ENCODE measurements at regions not wholly inside any gene's neighbourhood (a gene's known extent, or its start where the extent isn't known, plus 50 kb on each side); places are given as distances from the start of the nearest gene placed in this dataset.

DNA sequence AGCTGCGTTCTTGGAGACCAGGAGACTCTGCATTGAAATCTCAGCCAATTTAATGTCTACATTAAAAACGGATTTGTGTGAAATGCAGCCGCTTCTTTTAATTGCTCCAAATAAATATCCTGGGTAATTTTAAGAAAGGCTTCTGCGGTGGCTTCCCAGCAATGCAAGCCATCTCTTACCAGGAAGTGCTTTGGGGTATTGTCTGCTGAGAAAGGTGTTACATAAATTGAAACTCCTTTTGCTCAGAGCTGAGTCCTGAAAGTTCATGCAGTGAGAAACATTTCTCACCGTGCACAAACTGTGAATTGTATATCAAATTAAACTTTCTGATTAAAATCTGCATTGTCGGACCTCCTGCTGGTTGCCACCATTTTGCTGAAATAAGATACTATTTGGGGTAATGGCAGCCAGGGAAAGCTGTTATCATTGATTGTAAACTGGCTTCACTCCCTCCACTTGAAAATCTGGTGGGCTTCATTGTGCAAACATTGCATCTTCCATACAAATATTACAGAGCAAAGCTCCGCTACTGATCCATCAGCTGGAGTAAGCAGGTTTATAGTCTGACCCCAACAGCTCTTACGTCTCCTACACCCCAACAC, 59.5 kb downstream of the ZIC5 start:
- no peak for DNase-seq

DNA sequence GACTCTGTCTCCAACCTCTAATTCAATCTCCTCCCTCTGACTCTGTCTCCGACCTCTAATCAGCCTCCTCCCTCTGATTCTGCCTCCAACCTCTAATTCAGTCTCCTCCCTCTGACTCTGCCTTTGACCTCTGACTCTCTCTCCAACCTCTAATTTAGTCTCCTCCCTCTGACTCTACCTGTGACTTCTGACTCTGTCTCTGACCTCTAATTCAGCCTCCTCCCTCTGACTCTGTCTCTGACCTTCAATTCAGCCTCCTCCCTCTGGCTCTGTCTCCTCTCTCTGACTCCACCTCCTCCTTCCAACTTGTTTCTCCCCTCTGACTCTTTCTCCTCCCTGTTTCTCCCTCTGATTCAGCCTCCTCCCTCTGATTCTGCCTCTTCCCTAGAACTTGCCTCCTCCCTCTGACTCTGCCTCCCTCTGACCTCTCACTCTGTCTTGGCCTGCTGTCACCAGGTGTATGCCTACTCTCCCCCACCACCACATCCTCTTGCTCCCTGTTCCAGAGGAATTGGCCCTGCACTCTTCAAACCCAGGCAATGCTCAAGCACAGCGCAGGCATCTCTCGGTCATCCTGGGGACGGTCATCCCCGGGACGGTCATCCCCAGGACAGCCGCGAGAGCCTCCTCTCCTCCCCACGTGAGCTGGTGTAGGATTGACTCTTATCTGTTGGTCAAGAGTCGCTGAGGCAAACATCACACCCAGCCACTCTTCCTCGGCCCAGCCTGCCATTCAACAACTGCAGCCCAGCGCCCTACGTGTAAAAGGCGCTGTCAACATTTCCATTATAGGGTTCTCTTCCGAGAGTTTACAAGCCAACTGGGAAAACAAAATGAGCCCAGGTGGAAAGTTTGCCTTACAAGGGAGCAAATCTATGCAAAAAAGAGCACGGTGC, 60.2 kb downstream of the ZIC5 start:
- no peak for DNase-seq

DNA sequence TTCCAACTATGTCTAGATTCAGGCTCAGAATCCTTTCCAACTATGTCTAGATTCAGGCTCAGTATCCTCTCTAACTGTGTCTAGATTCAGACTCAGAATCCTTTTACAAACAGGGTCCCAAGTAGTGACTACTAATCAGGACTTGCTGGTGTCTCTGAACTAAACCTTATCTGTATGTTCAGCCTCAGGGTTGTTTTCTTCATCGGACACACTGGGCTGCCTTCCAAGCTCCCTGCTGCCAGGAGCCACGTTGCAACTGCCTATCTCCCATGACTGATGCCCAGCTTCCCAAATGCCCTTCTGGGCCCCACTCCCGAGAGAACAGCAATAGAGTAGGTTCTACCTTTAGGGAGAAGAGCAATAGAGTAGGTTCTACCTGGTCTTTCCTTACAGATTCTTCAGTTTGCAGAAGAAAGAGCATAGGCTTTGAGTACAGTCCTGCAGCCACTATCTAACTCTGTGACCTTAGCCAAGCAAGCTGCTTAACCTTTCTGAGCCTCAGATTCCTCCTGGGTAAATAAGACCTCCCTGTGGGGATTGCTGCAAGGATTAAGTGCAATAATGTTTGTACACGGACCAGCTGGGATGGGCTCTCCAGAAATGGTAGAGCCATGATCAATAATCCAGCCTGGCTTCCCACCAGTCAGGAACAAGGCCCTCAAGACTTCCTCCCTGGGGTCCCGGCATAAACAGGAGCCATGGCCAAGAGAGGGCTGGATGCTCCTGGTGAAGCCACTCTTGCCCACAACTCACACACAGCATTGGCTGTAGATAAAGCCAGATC, 61.5 kb downstream of the ZIC5 start:
- DNase-seq, result no peak

- no peak for DNase-seq
These were observed 62.3 kb downstream of the ZIC5 start for GRCh38 chr13:99909097-99909835.

DNA sequence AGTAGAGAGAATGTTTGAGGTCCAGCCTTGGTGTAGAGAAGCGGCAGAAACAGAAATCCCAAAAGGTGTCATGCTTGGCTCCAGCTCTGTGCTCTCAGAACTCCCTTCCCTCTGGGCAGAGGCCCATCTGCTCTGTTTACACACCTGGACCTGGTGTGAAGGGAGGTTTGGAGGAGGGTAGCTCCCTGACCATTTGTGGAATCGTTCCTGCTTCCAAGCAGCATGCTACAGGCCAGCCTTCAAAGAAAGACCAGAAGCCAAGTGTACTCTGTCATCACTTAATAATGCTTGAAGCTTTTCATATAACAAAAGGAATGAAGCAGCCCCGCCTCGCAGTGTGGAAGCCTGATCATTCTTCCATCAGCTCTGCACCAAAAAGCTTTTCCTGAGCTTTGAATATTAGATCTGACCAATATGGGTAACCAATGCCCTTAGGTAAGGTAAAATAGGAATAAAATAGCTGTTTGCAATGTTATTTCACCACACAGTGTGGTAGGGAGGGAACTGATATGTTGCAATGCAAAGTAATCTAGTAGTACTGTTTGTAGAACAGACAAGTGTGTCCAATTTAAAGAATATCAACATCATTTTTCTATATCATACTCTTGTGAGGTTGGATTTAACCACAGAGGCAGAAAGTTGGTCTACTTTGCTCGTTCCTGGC, 63.3 kb downstream of the ZIC5 start:
- DNase-seq, result no peak

- DNase-seq, result no peak
These were observed 63.9 kb downstream of the ZIC5 start for GRCh38 chr13:99907627-99908026.

DNA sequence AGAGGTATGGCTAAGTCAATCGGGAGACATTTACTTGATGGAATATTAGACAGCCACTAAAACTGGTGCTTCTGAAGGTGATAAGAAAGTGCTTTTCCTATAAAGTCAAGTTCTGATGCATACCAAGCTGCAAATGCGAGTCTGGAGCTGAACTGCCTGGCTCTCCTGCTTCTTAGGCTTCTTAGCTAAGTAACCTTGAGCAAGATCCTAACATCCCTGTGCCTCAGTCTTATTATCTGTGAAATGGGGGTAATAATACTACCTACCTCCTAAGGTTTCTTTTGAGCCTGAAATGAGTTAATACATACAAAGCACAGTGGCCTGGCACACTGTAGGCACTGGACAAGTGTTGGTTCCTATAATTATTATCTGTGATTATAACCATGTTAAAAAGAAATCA, 64.5 kb downstream of the ZIC5 start:
- DNase-seq, result no peak

DNA sequence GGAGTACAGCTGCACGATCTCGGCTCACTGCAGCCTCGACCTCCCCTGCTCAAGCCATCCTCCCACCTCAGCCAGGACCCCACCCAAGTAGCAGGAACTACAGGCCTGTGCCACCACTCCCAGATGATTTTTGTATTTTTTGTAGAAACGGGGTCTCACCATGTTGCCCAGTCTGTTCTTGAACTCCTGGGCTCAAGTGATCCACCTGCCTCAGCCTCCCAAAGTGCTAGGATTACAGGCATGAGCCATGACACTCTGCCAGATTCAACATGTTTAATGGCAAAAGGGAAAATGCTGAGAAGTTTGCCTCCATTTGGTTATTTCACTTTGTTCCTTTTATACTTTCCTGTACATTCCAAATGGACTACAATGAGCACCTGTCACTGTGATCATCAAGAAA, 65.8 kb downstream of the ZIC5 start:
- DNase-seq, result no peak

GRCh38 chr13:99905224-99905623, 66.3 kb downstream of the ZIC5 start:
- DNase-seq, result no peak

GRCh38 chr13:99903140-99903539, 68.4 kb downstream of the ZIC5 start:
- no peak for DNase-seq

DNA sequence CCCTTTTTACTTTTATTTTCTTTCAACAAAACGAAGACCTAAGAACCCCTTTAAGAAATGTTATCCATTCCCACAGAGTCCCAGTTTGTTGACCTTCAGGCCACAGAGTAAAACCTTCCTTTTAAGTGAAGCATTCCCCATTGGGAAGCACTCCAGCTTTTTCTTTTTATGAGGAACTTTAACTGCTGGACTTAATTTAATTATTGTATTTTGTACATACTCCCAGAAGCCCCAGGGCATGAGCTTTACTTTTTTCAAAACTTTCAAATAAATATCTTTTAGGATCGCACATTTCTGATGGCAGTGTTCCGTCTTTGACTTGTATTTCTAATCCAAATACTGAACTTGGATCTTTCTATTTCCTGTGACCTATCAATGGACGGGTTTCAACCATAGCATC, 68.9 kb downstream of the ZIC5 start:
- DNase-seq, result no peak

DNA sequence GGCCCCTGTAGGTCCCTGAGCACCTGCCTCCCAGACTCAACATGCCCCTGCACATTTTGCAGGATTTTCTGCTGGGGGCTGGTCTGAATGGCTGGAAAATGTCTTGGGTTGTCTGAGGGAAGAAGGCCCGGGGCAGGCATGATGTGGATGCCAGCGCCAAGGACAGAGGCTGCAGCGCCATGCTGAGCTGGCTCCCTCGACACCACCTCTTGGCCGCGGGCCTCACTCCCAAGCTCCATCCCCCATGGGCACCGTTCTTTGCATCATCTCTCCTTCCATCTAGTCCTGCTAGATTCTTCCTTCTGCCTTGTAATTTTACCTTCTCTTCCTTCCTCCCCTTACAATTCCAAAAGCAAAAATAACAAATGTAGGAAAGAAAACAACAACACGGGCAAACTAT, 70.6 kb downstream of the ZIC5 start:
- no peak for DNase-seq

- no peak for DNase-seq
These were observed 73.1 kb downstream of the ZIC5 start for GRCh38 chr13:99898421-99898820.

GRCh38 chr13:99897076-99897440, 74.5 kb downstream of the ZIC5 start:
- DNase-seq, result no peak

GRCh38 chr13:99896369-99897075, 75.0 kb downstream of the ZIC5 start:
- no peak for DNase-seq

DNA sequence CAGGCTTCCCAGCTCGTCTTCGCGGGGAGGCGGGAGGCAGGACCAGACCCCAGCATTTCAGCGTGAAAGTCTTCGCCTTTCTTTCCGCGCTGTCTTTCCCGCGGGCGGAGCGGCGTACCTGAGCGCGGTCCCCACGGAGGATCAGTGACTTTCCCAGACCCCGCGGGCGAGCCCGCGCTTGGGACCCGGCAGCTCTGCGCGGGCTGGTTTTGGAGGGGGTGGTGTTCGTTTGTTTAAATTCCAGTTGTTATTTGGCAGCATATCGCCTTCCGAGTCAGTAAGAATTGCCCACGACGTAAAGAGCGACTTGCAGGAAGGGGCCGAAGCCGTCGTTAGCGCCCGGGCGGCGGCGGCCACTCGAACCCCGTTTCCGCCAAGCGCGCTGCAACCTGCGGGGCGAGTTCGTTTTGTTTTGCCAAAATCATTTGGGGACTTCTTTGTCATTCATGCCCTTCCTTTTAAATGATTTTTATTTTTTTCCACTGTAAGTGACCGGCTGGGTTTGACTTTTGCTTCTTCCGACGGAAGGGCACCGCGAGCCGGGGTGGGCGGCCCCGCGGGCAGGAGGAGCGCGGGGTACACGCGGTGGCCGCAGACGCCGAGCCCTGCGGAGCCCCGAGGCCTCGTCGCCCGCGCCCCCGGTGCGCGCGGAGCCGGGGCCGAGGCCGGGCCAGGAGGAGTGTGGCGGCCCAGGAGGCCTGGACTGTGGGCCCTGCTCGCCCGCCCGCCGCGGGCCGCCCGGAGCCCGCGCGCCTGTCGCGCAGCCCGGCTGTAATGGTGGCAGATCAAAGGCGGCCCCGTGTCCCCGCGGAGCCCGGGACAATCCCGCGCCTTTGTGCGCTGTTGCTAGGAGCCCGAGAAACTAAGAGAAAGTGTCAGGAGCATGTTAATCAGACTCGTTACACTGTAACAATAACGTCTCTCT, 75.9 kb downstream of the ZIC5 start:
- DNase-seq, result no peak

- DNase-seq, result no peak
These were observed 76.6 kb downstream of the ZIC5 start for GRCh38 chr13:99894840-99895443.

DNA sequence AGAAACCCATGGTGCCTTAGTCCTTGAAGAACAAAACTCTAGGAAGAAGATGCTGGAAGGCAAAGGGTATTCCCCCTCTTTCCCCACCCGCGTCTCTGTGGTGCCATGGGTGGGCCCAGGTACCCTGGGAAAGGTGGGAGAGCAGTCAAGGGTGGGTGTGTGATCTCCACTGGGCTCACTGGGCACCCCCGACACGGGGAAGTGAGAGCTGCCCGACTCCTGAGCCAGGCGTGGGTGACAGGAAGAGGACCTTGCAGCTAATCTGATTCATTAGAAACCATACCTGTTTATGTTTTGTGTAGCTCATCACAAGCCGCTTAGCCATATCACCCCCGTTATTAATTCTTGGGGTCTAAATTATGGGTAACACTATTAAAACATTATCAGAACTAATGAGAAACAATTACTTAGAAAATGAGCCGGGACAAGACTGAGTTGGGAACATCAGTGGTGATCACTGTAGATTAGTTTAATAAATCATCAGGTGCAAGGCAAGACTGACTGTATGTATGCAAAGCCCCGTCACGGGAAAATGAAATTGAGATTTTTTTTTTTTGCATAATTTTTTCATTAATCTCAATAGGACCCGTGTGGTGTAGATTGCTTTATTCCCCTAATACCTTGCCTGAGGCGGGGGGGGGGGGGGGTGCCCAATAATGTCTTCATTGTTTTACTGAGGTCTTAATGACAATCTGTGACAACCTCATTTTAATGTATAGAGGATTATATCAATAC, 77.3 kb downstream of the ZIC5 start:
- no peak for DNase-seq

DNA sequence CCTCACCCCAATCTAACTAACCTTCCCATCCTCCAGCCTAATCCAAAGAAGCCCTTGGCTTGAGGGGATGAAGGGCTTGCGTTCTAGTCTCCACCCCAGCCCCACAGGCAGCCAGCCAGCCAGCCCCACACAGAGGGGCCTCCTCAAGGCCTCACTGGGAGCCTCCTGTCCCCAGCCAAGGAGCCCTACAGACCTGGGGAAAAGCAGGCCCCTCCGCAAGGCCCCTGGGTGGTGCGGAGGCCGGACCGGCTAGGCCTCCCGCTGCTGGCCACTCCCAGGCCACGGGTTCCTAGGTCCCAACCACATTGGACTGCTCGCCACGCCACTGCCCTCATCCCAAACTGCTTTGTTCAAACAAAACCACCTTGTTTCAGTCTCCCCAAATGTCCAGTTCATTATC, 78.0 kb downstream of the ZIC5 start:
- no peak for DNase-seq

All from NCI-H1694 (cell line).